ENCODE measurements at regions not wholly inside any gene's neighbourhood (a gene's known extent, or its start where the extent isn't known, plus 50 kb on each side); places are given as distances from the start of the nearest gene placed in this dataset.

- no peaks in the 10 kb centered on the region for H3K79me2 ChIP-seq (ENCODE audit: insufficient read depth, low read length)
- H3K36me3 ChIP-seq (ENCODE audit: control insufficient read depth in 1 of 2, insufficient read depth in 2 of 2, low read length in 2 of 2) = no peaks in the 10 kb centered on the region
- CTCF ChIA-PET = no interaction called here
- no TSS peak for BruUV-seq (replicated peaks)
- no peaks in the 10 kb centered on the region for H3K9me2 ChIP-seq (ENCODE audit: insufficient read depth)
- TF ChIP-seq SIN3A (IDR thresholded peaks at IDR 0.05; ENCODE audit: low read depth) = no peak
- no peak for TF ChIP-seq YY1 (IDR thresholded peaks at IDR 0.05; ENCODE audit: extremely low read depth, insufficient replicate concordance, low read depth, low read length)
- no peak for TF ChIP-seq SP1 (IDR thresholded peaks at IDR 0.05; ENCODE audit: low read depth)
- no peak for TF ChIP-seq CEBPB (IDR thresholded peaks at IDR 0.05; ENCODE audit: low read depth)
- TF ChIP-seq ATF3 (IDR thresholded peaks at IDR 0.05) = no peak
- no peak for TF ChIP-seq EZH2phosphoT487 (IDR thresholded peaks at IDR 0.05; ENCODE audit: borderline replicate concordance)
- H3K9ac ChIP-seq (ENCODE audit: low read length) = no peak overlapping the region
- DNase-seq (ENCODE audit: low read depth, low spot score) = no peak
- no peak overlapping the region for H3K4me2 ChIP-seq (ENCODE audit: low read length)
- RAD21 ChIA-PET (ENCODE audit: low non-redundant PET in 1 of 2, low total read pairs in 2 of 2, uncharacterized antibody in 2 of 2, unreplicated experiment in 2 of 2) = no interaction called here
- intact Hi-C loops (cut with micrococcal nuclease) = no loop called here
- no peaks in the 10 kb centered on the region; a peak in 1 of 4 replicates for H3K4me1 ChIP-seq (ENCODE audit: control insufficient read depth in 1 of 2, insufficient read depth in 2 of 2, low read length in 2 of 2)
- no peaks in the 10 kb centered on the region for H4K20me1 ChIP-seq (ENCODE audit: insufficient read depth)
- H3K27me3 ChIP-seq (ENCODE audit: insufficient read depth, low read length) = no peaks in the 10 kb centered on the region; the same call in 1 of the 2 replicates
- H2AFZ ChIP-seq (ENCODE audit: low read depth, low read length, poor library complexity, severe bottlenecking) = no peak overlapping the region
- no peaks in the 10 kb centered on the region for H3K9me3 ChIP-seq (ENCODE audit: control insufficient read depth in 1 of 2, insufficient read depth in 1 of 2, low read depth in 1 of 2, low read length in 2 of 2)
- H3K27ac ChIP-seq (ENCODE audit: low read depth, low read length) = no peak overlapping the region
- POLR2A ChIA-PET = no interaction called here
- no peak for ATAC-seq
- H3K4me3 ChIP-seq (replicated peaks in 1 of 2; ENCODE audit: low read depth in 1 of 2, low read length in 2 of 2) = no peak overlapping the region
Measured at GRCh38 chr9:95807326-95807947, 68.1 kb upstream of the ERCC6L2 start.

- ChIA-PET RAD21 (ENCODE audit: low non-redundant PET in 1 of 2, low total read pairs in 2 of 2, uncharacterized antibody in 2 of 2, unreplicated experiment in 2 of 2) (no interaction called here), POLR2A (no interaction called here), CTCF (no interaction called here)
- Histone ChIP-seq H3K9ac (ENCODE audit: low read length) (no peak overlapping the region), H4K20me1 (ENCODE audit: insufficient read depth) (no peaks in the 10 kb centered on the region), H3K36me3 (ENCODE audit: control insufficient read depth in 1 of 2, insufficient read depth in 2 of 2, low read length in 2 of 2) (no peaks in the 10 kb centered on the region), H3K79me2 (ENCODE audit: insufficient read depth, low read length) (no peaks in the 10 kb centered on the region), H3K4me2 (ENCODE audit: low read length) (no peak overlapping the region), H3K4me1 (ENCODE audit: control insufficient read depth in 1 of 2, insufficient read depth in 2 of 2, low read length in 2 of 2) (no peaks in the 10 kb centered on the region; a peak in 1 of 4 replicates), H3K9me2 (ENCODE audit: insufficient read depth) (no peaks in the 10 kb centered on the region), H3K4me3 (replicated peaks in 1 of 2; ENCODE audit: low read depth in 1 of 2, low read length in 2 of 2) (no peak overlapping the region), H2AFZ (ENCODE audit: low read depth, low read length, poor library complexity, severe bottlenecking) (no peak overlapping the region), H3K27ac (ENCODE audit: low read depth, low read length) (no peak overlapping the region), H3K9me3 (ENCODE audit: control insufficient read depth in 1 of 2, insufficient read depth in 1 of 2, low read depth in 1 of 2, low read length in 2 of 2) (no peaks in the 10 kb centered on the region), H3K27me3 (ENCODE audit: insufficient read depth, low read length) (0 out of 2 replicates have a peak, but pooled peaks cover 4% of the 10 kb centered on the region)
- ATAC-seq (no peak), DNase-seq (ENCODE audit: low read depth, low spot score) (no peak)
- TF ChIP-seq JUND (IDR thresholded peaks at IDR 0.05) (no peak), REST (IDR thresholded peaks at IDR 0.05; ENCODE audit: low read depth) (no peak)
- intact Hi-C loops (cut with micrococcal nuclease) = no loop called here
- BruUV-seq (replicated peaks) = no TSS peak
Measured at GRCh38 chr9:95803197-95803596, 72.3 kb upstream of the ERCC6L2 start.
